ENCODE measurements at regions not wholly inside any gene's neighbourhood (a gene's known extent, or its start where the extent isn't known, plus 50 kb on each side); places are given as distances from the start of the nearest gene placed in this dataset.
"Not testable (repeated sequence)": the region's sequence is repeated elsewhere in the genome, so short reads cannot be mapped to it uniquely, and the experiment has no call there.

GRCh38 chr6:168929871-168930450 is 323.7 kb downstream of the THBS2 start:
- no peak for DNase-seq

- no peak for DNase-seq
Observed at GRCh38 chr6:168928012-168928411, 325.6 kb downstream of the THBS2 start.

- DNase-seq: no peak
Observed at GRCh38 chr6:168927026-168927425, 326.6 kb downstream of the THBS2 start.

- no peak for DNase-seq
Observed at GRCh38 chr6:168926306-168926705, 327.3 kb downstream of the THBS2 start.

GRCh38 chr6:168925671-168926070 is 328.0 kb downstream of the THBS2 start:
- DNase-seq: no peak

GRCh38 chr6:168923171-168923570 is 330.5 kb downstream of the THBS2 start:
- DNase-seq: no peak

- DNase-seq: no peak
Observed at GRCh38 chr6:168922436-168922835, 331.2 kb downstream of the THBS2 start.

GRCh38 chr6:168920289-168920688 is 333.4 kb downstream of the THBS2 start:
- no peak for DNase-seq

- DNase-seq: peak; percentile 4
Observed at GRCh38 chr6:168919470-168920179, 334.0 kb downstream of the THBS2 start.

GRCh38 chr6:168916576-168917211 is 337.0 kb downstream of the THBS2 start:
- no peak for DNase-seq

GRCh38 chr6:168915855-168916254 is 337.8 kb downstream of the THBS2 start:
- no peak for DNase-seq

GRCh38 chr6:168915242-168915641 is 338.4 kb downstream of the THBS2 start:
- no peak for DNase-seq

- no peak for DNase-seq
Observed at GRCh38 chr6:168913866-168914469, 339.7 kb downstream of the THBS2 start.

- DNase-seq: not testable (repeated sequence)
Observed at GRCh38 chr6:168913231-168913865, 340.3 kb downstream of the THBS2 start.

- DNase-seq: no peak
Observed at GRCh38 chr6:168909288-168909687, 344.4 kb downstream of the THBS2 start.

- DNase-seq: no peak
Observed at GRCh38 chr6:168908887-168909286, 344.8 kb downstream of the THBS2 start.

GRCh38 chr6:168908166-168908565 is 345.5 kb downstream of the THBS2 start:
- DNase-seq: no peak

GRCh38 chr6:168906391-168906790 is 347.3 kb downstream of the THBS2 start:
- no peak for DNase-seq

GRCh38 chr6:168905451-168906090 is 348.1 kb downstream of the THBS2 start:
- DNase-seq: peak; percentile 58

GRCh38 chr6:168903613-168904345 is 349.9 kb downstream of the THBS2 start:
- no peak for DNase-seq

- no peak for DNase-seq
Observed at GRCh38 chr6:168902075-168902474, 351.6 kb downstream of the THBS2 start.

GRCh38 chr6:168901076-168901475 is 352.6 kb downstream of the THBS2 start:
- DNase-seq: no peak

Data from CD4-positive, alpha-beta T cell treated with Interleukin-4 for 4 hours (primary cell).